ENCODE measurements at regions not wholly inside any gene's neighbourhood (a gene's known extent, or its start where the extent isn't known, plus 50 kb on each side); places are given as distances from the start of the nearest gene placed in this dataset.

DNA sequence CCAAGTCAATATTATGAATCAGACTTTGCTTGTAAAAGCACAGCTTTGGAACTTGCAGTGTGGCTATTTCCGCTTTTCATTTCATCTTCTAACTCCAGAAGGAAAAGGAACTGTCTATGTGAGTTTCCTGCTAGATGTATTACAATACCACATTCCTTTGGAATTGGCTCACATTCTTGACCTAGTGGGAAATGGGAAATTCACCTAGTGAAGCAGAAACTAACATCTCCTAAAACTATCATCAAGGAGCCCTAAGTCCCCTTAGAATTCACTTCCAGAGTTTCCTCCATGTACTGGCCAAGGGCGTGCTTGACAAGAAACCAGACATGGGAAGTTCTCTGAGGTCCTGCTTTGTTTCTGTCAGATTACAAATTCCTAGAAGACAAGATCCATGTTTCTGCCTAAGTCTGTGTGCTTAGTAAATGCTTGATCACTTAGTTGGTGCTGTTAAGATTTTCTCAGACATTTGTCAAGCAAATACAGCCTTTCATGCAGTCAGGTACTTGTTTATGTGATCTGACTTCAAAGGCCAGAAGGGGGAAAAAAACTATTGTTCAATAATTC is 275.7 kb upstream of the FN1 start:
- no peak overlapping the region for H3K27ac ChIP-seq
- no peak for TF ChIP-seq POLR2A (IDR thresholded peaks at IDR 0.05)
- TF ChIP-seq, protein P1, sequence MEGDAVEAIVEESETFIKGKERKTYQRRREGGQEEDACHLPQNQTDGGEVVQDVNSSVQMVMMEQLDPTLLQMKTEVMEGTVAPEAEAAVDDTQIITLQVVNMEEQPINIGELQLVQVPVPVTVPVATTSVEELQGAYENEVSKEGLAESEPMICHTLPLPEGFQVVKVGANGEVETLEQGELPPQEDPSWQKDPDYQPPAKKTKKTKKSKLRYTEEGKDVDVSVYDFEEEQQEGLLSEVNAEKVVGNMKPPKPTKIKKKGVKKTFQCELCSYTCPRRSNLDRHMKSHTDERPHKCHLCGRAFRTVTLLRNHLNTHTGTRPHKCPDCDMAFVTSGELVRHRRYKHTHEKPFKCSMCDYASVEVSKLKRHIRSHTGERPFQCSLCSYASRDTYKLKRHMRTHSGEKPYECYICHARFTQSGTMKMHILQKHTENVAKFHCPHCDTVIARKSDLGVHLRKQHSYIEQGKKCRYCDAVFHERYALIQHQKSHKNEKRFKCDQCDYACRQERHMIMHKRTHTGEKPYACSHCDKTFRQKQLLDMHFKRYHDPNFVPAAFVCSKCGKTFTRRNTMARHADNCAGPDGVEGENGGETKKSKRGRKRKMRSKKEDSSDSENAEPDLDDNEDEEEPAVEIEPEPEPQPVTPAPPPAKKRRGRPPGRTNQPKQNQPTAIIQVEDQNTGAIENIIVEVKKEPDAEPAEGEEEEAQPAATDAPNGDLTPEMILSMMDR (IDR thresholded peaks at IDR 0.05) = no peak
- DNase-seq (no peak), ATAC-seq (peak in 3 of 4 donors; percentile 31 to 68 (median 68))
- no peaks in the 10 kb centered on the region for H3K27me3 ChIP-seq
- intact Hi-C loops (cut with DNase I) = no loop called here
- H3K9me3 ChIP-seq = no peaks in the 10 kb centered on the region
- no peak overlapping the region for H3K4me3 ChIP-seq
- 60% methylated on average over 2 of the region's 2 CpGs for WGBS (ENCODE audit: insufficient coverage, low coverage, low lambda C conversion rate, missing lambda C conversion rate)
- H3K36me3 ChIP-seq = no peaks in the 10 kb centered on the region
- peaks cover 0 to 24% (median 9%) of the 10 kb centered on the region in 4 donors for H3K4me1 ChIP-seq

DNA sequence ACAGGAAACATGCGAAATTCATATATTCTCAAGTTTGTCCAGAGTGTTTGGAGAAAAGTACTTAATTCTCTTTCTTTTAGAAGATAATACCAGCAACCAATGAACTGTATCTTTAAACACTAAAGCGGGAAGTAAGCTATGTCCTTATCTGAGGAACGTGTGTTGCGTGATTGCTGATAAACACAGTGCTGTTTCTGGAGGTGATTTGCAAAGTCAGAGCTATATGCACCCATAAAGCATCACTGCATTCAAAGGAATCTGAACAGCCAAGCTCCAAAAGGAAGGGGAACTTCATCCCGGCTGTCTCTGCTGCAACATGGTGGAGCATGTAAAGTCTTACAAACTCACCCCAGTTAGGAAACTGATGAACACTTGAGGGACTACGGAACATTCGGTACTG is 271.7 kb upstream of the FN1 start:
- H3K9me3 ChIP-seq = no peaks in the 10 kb centered on the region
- no peak for TF ChIP-seq POLR2A (IDR thresholded peaks at IDR 0.05)
- TF ChIP-seq, protein P1 (IDR thresholded peaks at IDR 0.05) = no peak
- no peak overlapping the region for H3K4me3 ChIP-seq
- no peak overlapping the region for H3K27ac ChIP-seq
- ATAC-seq (no peak), DNase-seq (no peak)
- H3K4me1 ChIP-seq = peaks cover 0 to 10% (median 6%) of the 10 kb centered on the region in 4 donors
- WGBS (ENCODE audit: insufficient coverage, low coverage, low lambda C conversion rate, missing lambda C conversion rate) = 81% methylated on average over 6 of the region's 7 CpGs
- intact Hi-C loops (cut with DNase I) = no loop called here
- H3K36me3 ChIP-seq = no peaks in the 10 kb centered on the region
- no peaks in the 10 kb centered on the region for H3K27me3 ChIP-seq

DNA sequence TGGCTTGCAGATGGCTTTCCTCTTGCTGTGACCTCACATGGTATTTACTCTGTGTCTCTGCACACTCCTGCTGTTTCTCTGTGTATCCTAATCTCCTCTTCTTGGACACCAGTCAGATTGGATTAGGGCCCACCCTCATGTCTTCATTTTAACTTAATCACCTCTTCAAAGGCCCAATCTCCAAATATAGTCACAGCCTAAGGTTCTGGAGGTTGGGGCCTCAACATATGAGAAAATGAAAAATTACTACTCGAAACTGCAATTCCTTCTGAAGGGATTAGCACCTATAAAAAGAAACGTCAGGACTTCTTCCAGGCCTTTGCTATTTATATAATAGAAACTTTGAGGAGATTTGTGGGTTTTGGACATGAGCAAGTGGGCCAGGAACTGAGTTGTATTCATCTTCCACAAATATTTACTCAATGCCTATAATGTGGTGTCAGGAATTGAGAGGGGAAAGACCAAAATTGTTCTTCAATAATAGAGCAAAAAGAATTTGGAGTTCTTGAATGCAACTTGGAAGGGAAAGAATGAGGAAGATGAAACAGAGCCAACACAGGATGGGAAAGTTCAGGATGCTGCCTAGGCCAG is 270.0 kb upstream of the FN1 start:
- TF ChIP-seq POLR2A (IDR thresholded peaks at IDR 0.05) = no peak
- TF ChIP-seq, protein P1 (IDR thresholded peaks at IDR 0.05) = no peak
- H3K4me1 ChIP-seq = no peaks in the 10 kb centered on the region
- ATAC-seq (peak in 1 of 4 donors; percentile 38), DNase-seq (no peak)
- no peak overlapping the region for H3K27ac ChIP-seq
- no peaks in the 10 kb centered on the region for H3K9me3 ChIP-seq
- no peaks in the 10 kb centered on the region for H3K36me3 ChIP-seq
- H3K27me3 ChIP-seq = no peaks in the 10 kb centered on the region
- WGBS (ENCODE audit: insufficient coverage, low coverage, low lambda C conversion rate, missing lambda C conversion rate) = 59% methylated on average over 2 of the region's 2 CpGs
- no peak overlapping the region for H3K4me3 ChIP-seq
- intact Hi-C loops (cut with DNase I) = no loop called here

DNA sequence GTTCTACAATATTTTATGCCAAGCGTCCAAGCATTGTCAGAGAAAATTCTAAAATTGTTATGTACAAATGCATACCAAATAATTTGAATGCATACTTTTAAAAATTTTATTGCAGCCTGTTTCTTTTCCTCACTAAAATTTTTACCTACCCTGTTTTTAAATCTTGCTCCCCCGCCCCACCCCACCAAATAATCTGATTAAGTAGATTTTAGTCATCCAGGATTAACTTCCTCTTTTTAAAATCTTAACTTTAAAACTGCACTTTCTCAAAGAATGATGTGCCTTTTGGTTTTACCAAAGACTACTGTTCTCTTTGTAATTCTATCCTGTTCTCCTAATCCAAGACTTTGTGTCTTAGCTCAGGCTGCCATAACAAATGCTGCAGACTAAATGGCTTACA is 269.4 kb upstream of the FN1 start:
- TF ChIP-seq, protein P1 (IDR thresholded peaks at IDR 0.05) = no peak
- TF ChIP-seq POLR2A (IDR thresholded peaks at IDR 0.05) = no peak
- DNase-seq (no peak), ATAC-seq (no peak)
- Histone ChIP-seq H3K9me3 (no peaks in the 10 kb centered on the region), H3K27ac (no peak overlapping the region), H3K36me3 (no peaks in the 10 kb centered on the region), H3K4me1 (no peaks in the 10 kb centered on the region), H3K4me3 (no peak overlapping the region), H3K27me3 (no peaks in the 10 kb centered on the region)
- intact Hi-C loops (cut with DNase I) = no loop called here
- 90% methylated on average over 2 of the region's 2 CpGs for WGBS (ENCODE audit: insufficient coverage, low coverage, low lambda C conversion rate, missing lambda C conversion rate)

All from right lobe of liver (tissue), 6 donors.